Left lung (tissue), 4 donors: ENCODE measurements at regions not wholly inside any gene's neighbourhood (a gene's known extent, or its start where the extent isn't known, plus 50 kb on each side); places are given as distances from the start of the nearest gene placed in this dataset.

Source experiments
- ATAC-seq: fragments of 200-7000 bp; cut with Tn5 transposase; one replicate; pipeline ENCODE4 v1.9.1; 2020; ENCODE audit warnings: moderate library complexity
- DNase-seq, 4 donors: peaks; one replicate each; pipeline ENCODE4 v3.0.0-alpha.2; 2013 to 2020
- H3K27ac ChIP-seq, 2 donors: fragments of 200-600 bp; sonication (generic) in 1 of 2; one replicate each; pipeline versions ENCODE4 v1.5.0 to v1.8.0; 2020 to 2021
- H3K27me3 ChIP-seq, 2 donors: fragments of 200-600 bp; sonication (generic) in 1 of 2; one replicate each; pipeline versions ENCODE4 v1.5.0 to v1.8.0; 2020 to 2021
- H3K36me3 ChIP-seq, 2 donors: fragments of 200-600 bp; sonication (generic) in 1 of 2; one replicate each; pipeline versions ENCODE4 v1.5.0 to v1.8.0; 2020 to 2021
- H3K4me1 ChIP-seq, 2 donors: fragments of 200-600 bp; one replicate each; pipeline ENCODE4 v1.8.0; 2021
- H3K4me3 ChIP-seq, 2 donors: fragments of 200-600 bp; sonication (generic) in 1 of 2; one replicate each; pipeline versions ENCODE4 v1.5.0 to v1.8.0; 2020 to 2021; ENCODE audit warnings: mild to moderate bottlenecking in 1 of 2
- H3K9me3 ChIP-seq, 2 donors: fragments of 200-600 bp; sonication (generic) in 1 of 2; one replicate each; pipeline versions ENCODE4 v1.5.0 to v1.8.0; 2020 to 2021
- intact Hi-C, 2 donors: fragments of 100-400 bp; cut with DNase I; formaldehyde crosslinking; loops; one replicate each; pipeline versions ENCODE4 v1.11.2 to v1.14.2; 2022
- TF ChIP-seq, protein P1 (sequence below), 2 donors: fragments of 200-600 bp; sonication (generic) in 1 of 2; IDR thresholded peaks; one replicate each; pipeline versions ENCODE4 v1.5.0 to v1.8.0; 2021; ENCODE audit warnings: antibody characterized with exemption in 2 of 2
- donor health status: DM: no; HTN: yes; CAD: no.
- donor health status: DM: no; HTN: no; CAD: no.

DNA sequence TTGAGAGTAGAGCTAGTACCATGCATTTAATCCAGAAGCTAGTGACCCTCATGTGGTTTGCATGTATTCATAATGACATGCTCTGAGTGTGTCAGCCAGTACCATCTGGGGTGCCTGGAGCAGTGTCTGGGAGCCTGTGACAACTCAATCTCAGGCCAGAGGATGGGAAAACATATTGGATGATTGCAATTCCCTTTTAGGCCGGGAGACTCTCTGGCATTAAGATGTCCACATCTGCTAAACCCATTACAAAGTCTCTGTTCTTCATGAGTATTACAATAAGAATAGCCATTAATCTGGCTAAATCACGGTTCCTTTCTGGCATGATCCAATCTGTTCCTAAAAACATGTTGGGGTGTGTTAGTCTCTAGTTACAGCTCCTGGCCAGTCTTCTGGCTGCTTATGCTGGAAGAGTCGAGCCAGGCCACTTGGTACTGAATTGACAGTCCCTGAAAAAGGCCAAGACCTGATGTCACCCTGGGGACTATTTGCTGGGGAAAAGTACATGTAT lies 475.7 kb downstream of the ENC1 start:
- Histone ChIP-seq H3K4me1 (no peaks in the 10 kb centered on the region), H3K27me3 (no peaks in the 10 kb centered on the region), H3K4me3 (no peak overlapping the region), H3K36me3 (no peaks in the 10 kb centered on the region), H3K9me3 (no peaks in the 10 kb centered on the region), H3K27ac (no peak overlapping the region)
- peak in 1 of 4 donors; percentile 24 for DNase-seq
- TF ChIP-seq, protein P1, sequence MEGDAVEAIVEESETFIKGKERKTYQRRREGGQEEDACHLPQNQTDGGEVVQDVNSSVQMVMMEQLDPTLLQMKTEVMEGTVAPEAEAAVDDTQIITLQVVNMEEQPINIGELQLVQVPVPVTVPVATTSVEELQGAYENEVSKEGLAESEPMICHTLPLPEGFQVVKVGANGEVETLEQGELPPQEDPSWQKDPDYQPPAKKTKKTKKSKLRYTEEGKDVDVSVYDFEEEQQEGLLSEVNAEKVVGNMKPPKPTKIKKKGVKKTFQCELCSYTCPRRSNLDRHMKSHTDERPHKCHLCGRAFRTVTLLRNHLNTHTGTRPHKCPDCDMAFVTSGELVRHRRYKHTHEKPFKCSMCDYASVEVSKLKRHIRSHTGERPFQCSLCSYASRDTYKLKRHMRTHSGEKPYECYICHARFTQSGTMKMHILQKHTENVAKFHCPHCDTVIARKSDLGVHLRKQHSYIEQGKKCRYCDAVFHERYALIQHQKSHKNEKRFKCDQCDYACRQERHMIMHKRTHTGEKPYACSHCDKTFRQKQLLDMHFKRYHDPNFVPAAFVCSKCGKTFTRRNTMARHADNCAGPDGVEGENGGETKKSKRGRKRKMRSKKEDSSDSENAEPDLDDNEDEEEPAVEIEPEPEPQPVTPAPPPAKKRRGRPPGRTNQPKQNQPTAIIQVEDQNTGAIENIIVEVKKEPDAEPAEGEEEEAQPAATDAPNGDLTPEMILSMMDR (IDR thresholded peaks at IDR 0.05), result no peak
- intact Hi-C loops, result no loop called here
- ATAC-seq, result no peak

DNA sequence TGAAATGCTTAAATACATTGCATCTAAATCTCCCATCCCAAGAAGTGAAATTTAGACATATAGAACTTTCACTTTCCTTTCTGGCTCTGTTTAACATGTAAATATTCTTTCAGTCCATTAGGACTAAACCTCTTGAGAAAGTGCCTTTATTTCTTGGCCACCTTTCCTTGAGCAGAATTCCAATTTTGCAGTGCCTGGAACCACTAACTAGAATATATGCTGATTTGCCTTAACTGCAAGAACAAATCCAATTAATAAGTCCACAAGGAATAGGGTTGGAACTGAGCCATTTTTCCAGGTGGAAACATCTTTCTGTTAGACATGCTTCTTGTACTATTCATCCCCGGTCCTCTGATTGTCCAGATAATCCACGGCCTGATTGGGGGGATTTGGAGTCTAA lies 478.0 kb downstream of the ENC1 start:
- Histone ChIP-seq H3K27ac (no peak overlapping the region), H3K4me3 (no peak overlapping the region), H3K4me1 (no peaks in the 10 kb centered on the region), H3K27me3 (no peaks in the 10 kb centered on the region), H3K9me3 (no peaks in the 10 kb centered on the region), H3K36me3 (no peaks in the 10 kb centered on the region)
- DNase-seq, result no peak
- intact Hi-C loops, result no loop called here
- TF ChIP-seq, protein P1 (IDR thresholded peaks at IDR 0.05), result no peak
- ATAC-seq, result no peak

DNA sequence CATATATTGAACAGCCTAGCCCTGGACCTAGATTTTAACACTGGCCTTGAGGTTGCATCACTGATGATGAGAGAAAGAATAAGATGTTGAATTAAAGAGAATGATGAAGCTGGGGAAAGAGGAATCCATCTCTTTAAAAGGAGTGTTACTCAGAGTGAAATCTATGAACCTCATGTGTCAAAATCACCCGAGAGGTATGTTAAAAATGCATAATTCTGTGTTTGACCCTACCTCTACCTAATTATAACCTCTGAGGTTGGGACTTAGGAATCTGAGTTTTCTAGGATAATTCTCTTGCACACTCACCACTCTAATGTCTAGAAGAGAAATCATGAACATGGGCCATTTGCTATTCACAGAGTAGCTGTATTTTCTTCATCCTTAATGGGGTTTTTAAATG lies 479.4 kb downstream of the ENC1 start:
- H3K36me3 ChIP-seq, result no peaks in the 10 kb centered on the region
- H3K27me3 ChIP-seq, result no peaks in the 10 kb centered on the region
- intact Hi-C loops, result no loop called here
- DNase-seq (no peak), ATAC-seq (no peak)
- H3K4me1 ChIP-seq, result no peaks in the 10 kb centered on the region
- TF ChIP-seq, protein P1 (IDR thresholded peaks at IDR 0.05), result no peak
- no peak overlapping the region for H3K27ac ChIP-seq
- no peak overlapping the region for H3K4me3 ChIP-seq
- H3K9me3 ChIP-seq, result no peaks in the 10 kb centered on the region

DNA sequence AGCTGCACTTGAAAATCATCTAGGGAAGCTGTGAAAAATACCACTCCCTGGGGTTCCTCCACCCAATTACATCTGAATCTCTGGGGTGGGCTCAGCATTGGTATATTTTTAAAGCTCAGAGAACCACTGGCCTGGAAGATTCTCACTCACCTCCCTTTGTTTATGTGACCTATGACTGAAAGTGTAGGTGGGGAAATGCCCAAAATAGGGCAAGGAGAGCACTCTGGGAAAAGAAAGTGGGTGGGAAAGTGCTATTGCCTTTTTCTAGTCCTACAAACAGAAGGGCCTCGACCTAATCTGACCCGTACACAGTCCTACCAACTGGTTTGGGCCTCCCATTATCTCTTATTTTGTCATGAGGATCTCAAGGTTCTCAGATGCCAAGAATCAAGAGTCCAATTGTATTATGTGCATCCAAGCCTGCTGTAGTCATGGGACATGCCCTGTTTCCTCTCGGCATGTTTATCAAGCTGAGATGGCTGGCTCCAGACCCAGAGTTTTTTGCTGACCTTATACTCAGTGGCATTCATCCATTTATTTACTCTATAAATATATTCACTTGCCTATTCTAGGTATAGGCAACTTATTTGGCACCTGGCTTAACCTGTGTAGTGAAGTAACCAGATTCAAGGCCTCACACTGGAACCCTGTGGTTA lies 483.7 kb downstream of the ENC1 start:
- intact Hi-C loops, result no loop called here
- H3K27me3 ChIP-seq, result no peaks in the 10 kb centered on the region
- no peaks in the 10 kb centered on the region for H3K9me3 ChIP-seq
- no peak for ATAC-seq
- no peaks in the 10 kb centered on the region for H3K4me1 ChIP-seq
- H3K27ac ChIP-seq, result no peak overlapping the region
- no peak overlapping the region for H3K4me3 ChIP-seq
- DNase-seq, result no peak
- no peaks in the 10 kb centered on the region for H3K36me3 ChIP-seq
- TF ChIP-seq, protein P1 (IDR thresholded peaks at IDR 0.05), result no peak

DNA sequence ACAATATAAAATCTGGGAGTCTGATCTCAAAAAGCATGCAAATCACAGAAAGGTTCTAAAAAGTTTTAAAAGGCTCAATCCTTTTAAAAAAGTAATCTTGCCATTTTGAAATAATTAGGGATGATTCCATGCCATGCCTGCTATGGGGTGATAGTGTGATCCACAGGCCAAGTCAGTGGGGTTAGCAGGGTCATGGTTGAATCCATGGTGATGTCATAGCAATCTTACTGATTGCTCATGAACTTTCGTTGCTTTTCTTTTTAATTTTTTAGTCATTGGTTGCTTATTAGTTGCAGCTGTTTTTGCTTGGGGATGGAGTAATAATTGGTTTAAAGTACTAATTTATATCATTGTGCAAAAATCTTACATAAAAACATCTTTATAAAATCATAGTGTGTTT lies 485.0 kb downstream of the ENC1 start:
- H3K27me3 ChIP-seq, result no peaks in the 10 kb centered on the region
- H3K9me3 ChIP-seq, result no peaks in the 10 kb centered on the region
- no peaks in the 10 kb centered on the region for H3K4me1 ChIP-seq
- H3K4me3 ChIP-seq, result no peak overlapping the region
- TF ChIP-seq, protein P1 (IDR thresholded peaks at IDR 0.05), result no peak
- no peak for ATAC-seq
- DNase-seq, result no peak
- intact Hi-C loops, result no loop called here
- no peaks in the 10 kb centered on the region for H3K36me3 ChIP-seq
- no peak overlapping the region for H3K27ac ChIP-seq
